Transverse colon (tissue), 4 donors: ENCODE measurements at regions not wholly inside any gene's neighbourhood (a gene's known extent, or its start where the extent isn't known, plus 50 kb on each side); places are given as distances from the start of the nearest gene placed in this dataset.

Experiments
- DNase-seq: peaks from one replicate; pipeline ENCODE4 v3.0.0-alpha.2; 2019
- H3K27ac ChIP-seq, 4 donors: fragments of 200-600 bp; sonication (generic); 2 replicates each; pipeline ENCODE4 v1.5.1; 2016 to 2018; ENCODE audit warnings: inconsistent platforms in 4 of 4
- H3K27me3 ChIP-seq: fragments of 200-600 bp; sonication (generic); 2 replicates; pipeline ENCODE4 v1.5.1; 2017; ENCODE audit warnings: inconsistent platforms
- H3K36me3 ChIP-seq, 4 donors: fragments of 200-600 bp; sonication (generic); 2 replicates each; pipeline ENCODE4 v1.5.1; 2017 to 2019; ENCODE audit warnings: inconsistent platforms in 4 of 4
- H3K4me1 ChIP-seq, 4 donors: fragments of 200-600 bp; sonication (generic); 2 replicates each; pipeline ENCODE4 v1.5.1; 2017 to 2020; ENCODE audit warnings: inconsistent platforms in 4 of 4
- H3K4me3 ChIP-seq, 4 donors: fragments of 200-600 bp; sonication (generic); 1 replicate in 1 of 4; 2 replicates in 3 of 4; pipeline versions ENCODE4 v1.5.1 to v1.6.1; 2017 to 2019; ENCODE audit warnings: inconsistent platforms in 4 of 4
- H3K9me3 ChIP-seq, 2 donors: fragments of 200-600 bp; sonication (generic); 2 replicates each; pipeline ENCODE4 v1.5.1; 2017 to 2019; ENCODE audit warnings: inconsistent platforms in 2 of 2
- CTCF ChIP-seq, 5 experiments: fragments of 200-600 bp in 3 of 5; fragments of 450-650 bp in 2 of 5; sonication (generic) in 3 of 5; IDR thresholded peaks; 1 replicate in 2 of 5; 2 replicates in 3 of 5; pipeline ENCODE4 v1.5.1; 2016 to 2017; ENCODE audit warnings: antibody characterized with exemption in 5 of 5, inconsistent platforms in 3 of 5, mild to moderate bottlenecking in 2 of 5, moderate library complexity in 1 of 5
- EP300 ChIP-seq: sonication (generic); formaldehyde crosslinking; IDR thresholded peaks from one replicate; pipeline ENCODE4 v1.6.1; 2017; ENCODE audit warnings: antibody characterized with exemption, low read depth
- POLR2A ChIP-seq: fragments of 450-650 bp; IDR thresholded peaks from one replicate; pipeline ENCODE4 v1.6.1; 2016; ENCODE audit warnings: antibody characterized with exemption, mild to moderate bottlenecking, moderate library complexity
- POLR2AphosphoS5 ChIP-seq, 3 donors: sonication (generic); formaldehyde crosslinking; IDR thresholded peaks; one replicate each; pipeline ENCODE4 v1.6.1; 2016; ENCODE audit warnings: antibody characterized with exemption in 3 of 3
- WGBS, 2 donors: methylation state at CpG; one replicate each; pipeline ENCODE4 v1.1.5; 2018; ENCODE audit warnings: low coverage in 1 of 2; 5-methylcytosine and 5-hydroxymethylcytosine counted together
- in situ Hi-C, 4 donors: fragments of 200-750 bp; cut with MboI; loops; one replicate each; pipeline versions ENCODE4 v1.15.0 to v1.15.1; 2017; ENCODE audit warnings: low sequenced_read_pairs in 3 of 4, low pct_ligation_motif_present in 1 of 4, low pct_unique_long_range_greater_than_20kb in 1 of 4
- intact Hi-C: fragments of 100-400 bp; cut with DNase I; formaldehyde crosslinking; loops from one replicate; pipeline ENCODE4 v1.15.1; 2023; ENCODE audit warnings: low total_unique reads

GRCh38 chr14:40841886-40842285 lies 764.8 kb upstream of the LRFN5 start:
- 43 to 67% methylated on average over 1 of the region's 1 CpG for WGBS, 2 donors
- in situ Hi-C loops: no loop called here
- TF ChIP-seq POLR2AphosphoS5 (IDR thresholded peaks at IDR 0.05) (no peak), CTCF (IDR thresholded peaks at IDR 0.05) (no peak), POLR2A (no peak), EP300 (no peak)
- Histone ChIP-seq H3K27me3 (no peaks in the 10 kb centered on the region), H3K4me3 (no peak overlapping the region), H3K4me1 (no peaks in the 10 kb centered on the region), H3K36me3 (no peaks in the 10 kb centered on the region), H3K9me3 (no peaks in the 10 kb centered on the region), H3K27ac (no peak overlapping the region)
- intact Hi-C loops: no loop called here
- DNase-seq: no peak

- no peak overlapping the region for H3K4me3 ChIP-seq
- H3K27ac ChIP-seq: no peak overlapping the region
- H3K36me3 ChIP-seq: no peaks in the 10 kb centered on the region
- DNase-seq: no peak
- TF ChIP-seq POLR2A (no peak), CTCF (IDR thresholded peaks at IDR 0.05) (no peak), POLR2AphosphoS5 (IDR thresholded peaks at IDR 0.05) (no peak), EP300 (no peak)
- H3K27me3 ChIP-seq: no peaks in the 10 kb centered on the region
- 44 to 57% methylated on average over 2 of the region's 2 CpGs for WGBS, 2 donors
- peaks cover 0 to 3% of the 10 kb centered on the region in 2 donors for H3K9me3 ChIP-seq
- intact Hi-C loops (no loop called here), in situ Hi-C loops (no loop called here)
- H3K4me1 ChIP-seq: no peaks in the 10 kb centered on the region
Observed at GRCh38 chr14:40838601-40839000, 768.1 kb upstream of the LRFN5 start.

- no peak for DNase-seq
- no peak for TF ChIP-seq POLR2A
- no peak for TF ChIP-seq CTCF (IDR thresholded peaks at IDR 0.05)
- no peak for TF ChIP-seq POLR2AphosphoS5 (IDR thresholded peaks at IDR 0.05)
- TF ChIP-seq EP300: no peak
- intact Hi-C loops (no loop called here), in situ Hi-C loops (no loop called here)
- Histone ChIP-seq H3K27me3 (no peaks in the 10 kb centered on the region), H3K4me3 (no peak overlapping the region), H3K36me3 (no peaks in the 10 kb centered on the region), H3K4me1 (no peaks in the 10 kb centered on the region), H3K27ac (no peak overlapping the region), H3K9me3 (peaks cover 0 to 5% of the 10 kb centered on the region in 2 donors)
Observed at GRCh38 chr14:40806471-40806870, 800.2 kb upstream of the LRFN5 start.

GRCh38 chr14:40796168-40796567 lies 810.5 kb upstream of the LRFN5 start:
- no peak for DNase-seq
- in situ Hi-C loops (no loop called here), intact Hi-C loops (no loop called here)
- H3K27me3 ChIP-seq: no peaks in the 10 kb centered on the region
- H3K4me3 ChIP-seq: no peak overlapping the region
- H3K27ac ChIP-seq: no peak overlapping the region
- TF ChIP-seq POLR2A: no peak
- TF ChIP-seq POLR2AphosphoS5 (IDR thresholded peaks at IDR 0.05): no peak
- no peak for TF ChIP-seq EP300
- TF ChIP-seq CTCF (IDR thresholded peaks at IDR 0.05): no peak
- no peaks in the 10 kb centered on the region for H3K4me1 ChIP-seq
- H3K9me3 ChIP-seq: no peaks in the 10 kb centered on the region
- 11 to 16% methylated on average over 1 of the region's 1 CpG for WGBS, 2 donors
- H3K36me3 ChIP-seq: no peaks in the 10 kb centered on the region
